ENCODE measurements at regions not wholly inside any gene's neighbourhood (a gene's known extent, or its start where the extent isn't known, plus 50 kb on each side); places are given as distances from the start of the nearest gene placed in this dataset.

DNA sequence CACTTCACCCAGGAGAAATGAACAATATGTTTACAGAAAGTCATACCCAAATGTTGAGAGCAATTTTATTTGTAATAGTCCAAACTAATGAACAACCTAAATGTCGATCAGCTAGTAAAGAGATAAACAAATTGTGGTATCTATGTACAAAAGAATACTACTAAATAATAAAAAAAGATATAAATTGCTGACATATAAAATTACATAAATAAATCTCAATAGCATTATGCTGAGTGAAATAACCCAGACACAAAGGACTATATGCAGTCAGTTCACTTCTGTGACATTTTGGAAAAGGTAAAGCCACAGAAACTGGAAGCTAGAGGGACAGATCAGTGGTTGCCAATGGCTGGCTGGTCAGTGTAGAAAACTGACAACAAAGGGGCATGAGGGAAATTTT lies 346.0 kb upstream of the PCDH20 start:
- TF ChIP-seq, protein P1, sequence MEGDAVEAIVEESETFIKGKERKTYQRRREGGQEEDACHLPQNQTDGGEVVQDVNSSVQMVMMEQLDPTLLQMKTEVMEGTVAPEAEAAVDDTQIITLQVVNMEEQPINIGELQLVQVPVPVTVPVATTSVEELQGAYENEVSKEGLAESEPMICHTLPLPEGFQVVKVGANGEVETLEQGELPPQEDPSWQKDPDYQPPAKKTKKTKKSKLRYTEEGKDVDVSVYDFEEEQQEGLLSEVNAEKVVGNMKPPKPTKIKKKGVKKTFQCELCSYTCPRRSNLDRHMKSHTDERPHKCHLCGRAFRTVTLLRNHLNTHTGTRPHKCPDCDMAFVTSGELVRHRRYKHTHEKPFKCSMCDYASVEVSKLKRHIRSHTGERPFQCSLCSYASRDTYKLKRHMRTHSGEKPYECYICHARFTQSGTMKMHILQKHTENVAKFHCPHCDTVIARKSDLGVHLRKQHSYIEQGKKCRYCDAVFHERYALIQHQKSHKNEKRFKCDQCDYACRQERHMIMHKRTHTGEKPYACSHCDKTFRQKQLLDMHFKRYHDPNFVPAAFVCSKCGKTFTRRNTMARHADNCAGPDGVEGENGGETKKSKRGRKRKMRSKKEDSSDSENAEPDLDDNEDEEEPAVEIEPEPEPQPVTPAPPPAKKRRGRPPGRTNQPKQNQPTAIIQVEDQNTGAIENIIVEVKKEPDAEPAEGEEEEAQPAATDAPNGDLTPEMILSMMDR (IDR thresholded peaks at IDR 0.05; ENCODE audit: low read depth, low read length): no peak
- no peak overlapping the region for H3K27ac ChIP-seq
- H3K27me3 ChIP-seq: no peaks in the 10 kb centered on the region
- no peaks in the 10 kb centered on the region for H3K9me3 ChIP-seq (ENCODE audit: low read depth)
- no peaks in the 10 kb centered on the region for H3K36me3 ChIP-seq
- DNase-seq (ENCODE audit: low read depth in 1 of 2, low spot score in 1 of 2): no peak
- H3K4me3 ChIP-seq: no peak overlapping the region
- no peaks in the 10 kb centered on the region for H3K4me1 ChIP-seq (ENCODE audit: low read depth)

DNA sequence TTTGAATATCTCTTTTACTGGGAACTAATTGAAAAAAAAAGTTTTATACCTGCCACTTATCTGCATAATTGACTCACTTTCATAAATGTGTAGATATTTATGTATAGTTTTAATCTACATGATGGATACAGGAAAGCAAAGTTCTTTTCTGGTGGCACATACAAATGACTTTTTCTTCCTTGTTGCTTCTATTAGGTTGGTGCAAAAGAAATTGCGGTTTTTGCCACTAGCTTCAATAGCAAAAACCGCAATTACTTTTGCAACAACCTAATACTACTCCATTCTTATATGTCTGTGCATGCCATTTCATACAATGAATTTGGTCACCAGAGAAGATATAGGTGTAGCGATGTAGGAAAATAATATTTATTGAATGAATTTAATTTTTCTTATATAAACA lies 344.5 kb upstream of the PCDH20 start:
- no peak for DNase-seq (ENCODE audit: low read depth in 1 of 2, low spot score in 1 of 2)
- Histone ChIP-seq H3K4me1 (ENCODE audit: low read depth) (no peaks in the 10 kb centered on the region), H3K4me3 (no peak overlapping the region), H3K27me3 (no peaks in the 10 kb centered on the region), H3K9me3 (ENCODE audit: low read depth) (no peaks in the 10 kb centered on the region), H3K36me3 (no peaks in the 10 kb centered on the region), H3K27ac (no peak overlapping the region)
- TF ChIP-seq, protein P1 (IDR thresholded peaks at IDR 0.05; ENCODE audit: low read depth, low read length): no peak

DNA sequence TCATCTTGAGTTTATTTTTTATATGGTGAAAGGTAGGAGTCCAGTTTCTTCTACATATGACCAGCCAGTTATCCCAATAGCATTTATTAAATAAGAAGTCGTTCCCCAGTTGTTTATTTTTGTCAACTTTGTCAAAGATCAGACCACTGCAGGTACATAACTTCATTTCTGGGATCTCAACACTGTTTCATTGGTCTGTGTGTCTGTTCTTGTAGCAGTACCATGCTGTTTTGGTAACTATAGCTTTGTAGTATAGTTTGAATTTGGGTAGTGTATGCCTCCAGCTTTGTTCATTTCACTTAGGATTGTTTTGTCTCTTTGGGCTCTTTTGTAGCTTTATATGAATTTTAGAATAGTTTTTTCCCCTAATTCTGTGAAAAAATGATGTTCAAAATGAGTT lies 340.4 kb upstream of the PCDH20 start:
- Histone ChIP-seq H3K27me3 (no peaks in the 10 kb centered on the region), H3K4me3 (no peak overlapping the region), H3K4me1 (ENCODE audit: low read depth) (no peaks in the 10 kb centered on the region), H3K27ac (no peak overlapping the region), H3K9me3 (ENCODE audit: low read depth) (no peaks in the 10 kb centered on the region), H3K36me3 (no peaks in the 10 kb centered on the region)
- TF ChIP-seq, protein P1 (IDR thresholded peaks at IDR 0.05; ENCODE audit: low read depth, low read length): no peak
- no peak for DNase-seq (ENCODE audit: low read depth in 1 of 2, low spot score in 1 of 2)

DNA sequence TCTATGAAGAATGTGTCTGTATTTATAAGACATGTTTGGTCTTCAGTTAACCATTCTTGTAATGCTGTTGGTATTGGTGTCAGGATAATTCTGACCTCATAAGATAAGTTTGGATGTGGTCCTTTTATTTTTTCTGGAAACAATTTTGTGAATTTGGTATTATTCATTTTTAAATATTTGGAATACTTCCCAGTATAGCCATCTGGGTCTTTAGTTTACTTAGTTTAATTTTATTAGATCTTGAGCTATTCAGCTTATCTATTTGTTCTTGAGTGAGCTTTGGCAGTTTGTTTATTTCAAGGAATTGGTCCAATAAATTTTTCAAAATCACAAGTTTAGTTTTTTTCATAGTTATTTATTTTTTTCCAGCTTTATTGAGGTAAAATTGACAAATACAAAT lies 335.4 kb upstream of the PCDH20 start:
- Histone ChIP-seq H3K9me3 (ENCODE audit: low read depth) (no peaks in the 10 kb centered on the region), H3K4me1 (ENCODE audit: low read depth) (no peaks in the 10 kb centered on the region), H3K4me3 (no peak overlapping the region), H3K27me3 (no peaks in the 10 kb centered on the region), H3K36me3 (no peaks in the 10 kb centered on the region), H3K27ac (no peak overlapping the region)
- TF ChIP-seq, protein P1 (IDR thresholded peaks at IDR 0.05; ENCODE audit: low read depth, low read length): no peak
- DNase-seq (ENCODE audit: low read depth in 1 of 2, low spot score in 1 of 2): no peak

DNA sequence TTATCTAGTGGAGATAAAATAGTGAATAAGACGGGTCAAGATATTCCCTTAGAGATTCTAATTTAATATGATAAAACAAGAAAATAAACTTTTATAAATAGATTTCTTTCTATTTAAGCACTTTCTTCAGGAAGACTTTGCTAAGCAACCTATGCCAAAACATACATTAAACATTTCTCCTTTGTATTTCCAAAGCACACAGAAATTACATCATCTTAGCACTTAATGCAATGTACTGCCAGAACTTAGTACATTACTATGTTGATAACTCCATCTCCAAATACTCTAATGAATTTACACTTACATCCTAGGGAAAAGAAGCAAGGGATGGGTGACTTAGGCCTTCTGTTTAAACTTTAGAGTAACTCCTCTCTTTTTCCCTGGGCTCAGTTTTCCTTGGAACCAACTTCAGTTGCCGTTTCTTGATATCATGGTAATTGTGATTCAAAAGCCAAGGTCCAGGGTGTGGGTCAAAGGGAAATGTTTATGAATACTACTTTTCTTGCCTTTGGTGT lies 322.6 kb upstream of the PCDH20 start:
- Histone ChIP-seq H3K9me3 (ENCODE audit: low read depth) (no peaks in the 10 kb centered on the region), H3K4me3 (no peak overlapping the region), H3K4me1 (ENCODE audit: low read depth) (no peaks in the 10 kb centered on the region), H3K27ac (no peak overlapping the region), H3K27me3 (no peaks in the 10 kb centered on the region), H3K36me3 (no peaks in the 10 kb centered on the region)
- DNase-seq (ENCODE audit: low read depth in 1 of 2, low spot score in 1 of 2): no peak
- TF ChIP-seq, protein P1 (IDR thresholded peaks at IDR 0.05; ENCODE audit: low read depth, low read length): no peak

DNA sequence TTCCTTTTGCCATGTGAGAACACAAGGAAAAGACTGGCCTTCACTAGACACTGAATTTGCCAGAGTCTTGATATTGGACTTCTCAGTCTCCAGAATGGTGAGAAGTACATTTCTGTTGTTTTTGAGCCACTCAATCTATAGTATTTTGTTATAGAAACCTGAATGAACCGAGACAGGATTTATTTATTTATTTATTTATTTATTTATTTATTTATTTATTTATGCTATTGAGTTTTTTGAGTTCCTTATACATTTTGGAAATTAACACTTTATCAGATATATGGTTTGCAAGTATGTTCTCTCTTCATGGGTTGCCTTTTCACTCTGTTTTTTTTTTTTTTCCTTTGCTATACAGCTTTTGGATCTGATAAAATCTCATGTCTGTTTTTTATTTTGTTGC lies 319.0 kb upstream of the PCDH20 start:
- H3K4me1 ChIP-seq (ENCODE audit: low read depth): no peaks in the 10 kb centered on the region
- H3K36me3 ChIP-seq: no peaks in the 10 kb centered on the region
- H3K27me3 ChIP-seq: no peaks in the 10 kb centered on the region
- TF ChIP-seq, protein P1 (IDR thresholded peaks at IDR 0.05; ENCODE audit: low read depth, low read length): no peak
- H3K4me3 ChIP-seq: no peak overlapping the region
- H3K9me3 ChIP-seq (ENCODE audit: low read depth): no peaks in the 10 kb centered on the region
- no peak overlapping the region for H3K27ac ChIP-seq
- no peak for DNase-seq (ENCODE audit: low read depth in 1 of 2, low spot score in 1 of 2)
